ENCODE measurements at regions not wholly inside any gene's neighbourhood (a gene's known extent, or its start where the extent isn't known, plus 50 kb on each side); places are given as distances from the start of the nearest gene placed in this dataset.
"Not testable (repeated sequence)": the region's sequence is repeated elsewhere in the genome, so short reads cannot be mapped to it uniquely, and the experiment has no call there.

GRCh38 chr11:23932485-23932898 is 564.4 kb upstream of the LUZP2 start:
- no peak overlapping the region for H3K4me2 ChIP-seq (ENCODE audit: extremely low read depth, insufficient read depth, low read length)
- H2AFZ ChIP-seq (ENCODE audit: low read length), result no peak overlapping the region
- no peaks in the 10 kb centered on the region for H3K4me1 ChIP-seq (ENCODE audit: control insufficient read depth, extremely low read depth, insufficient read depth, low read length)
- H3K9ac ChIP-seq (ENCODE audit: insufficient read depth, low read length), result no peak overlapping the region
- no peaks in the 10 kb centered on the region for H4K20me1 ChIP-seq (ENCODE audit: control insufficient read depth, extremely low read depth, insufficient read depth, low read length)
- no peak overlapping the region for H3K4me3 ChIP-seq (replicated peaks in 1 of 4; ENCODE audit: control extremely low read depth in 1 of 4, insufficient read depth in 1 of 4, low read depth in 3 of 4, low read length in 4 of 4)
- DNase-seq (ENCODE audit: low read depth in 2 of 2), result peak; percentile 31 to 84
- TF ChIP-seq CTCF (conservative IDR thresholded peaks at IDR 0.05 in 1 of 2, IDR thresholded peaks at IDR 0.05 in 1 of 2; ENCODE audit: low read depth in 1 of 2, low read length in 2 of 2) (no peak), EZH2 (IDR thresholded peaks at IDR 0.05; ENCODE audit: low read length, missing control alignments) (no peak)
- no peaks in the 10 kb centered on the region for H3K79me2 ChIP-seq (ENCODE audit: control insufficient read depth, insufficient read depth, low read length)
- no peaks in the 10 kb centered on the region for H3K36me3 ChIP-seq (ENCODE audit: control insufficient read depth, insufficient read depth, low read length)
- H3K27me3 ChIP-seq (ENCODE audit: control insufficient read depth, insufficient read depth, low read length), result no peaks in the 10 kb centered on the region
- no peak overlapping the region for H3K27ac ChIP-seq (ENCODE audit: insufficient read depth, low read length)
- no peaks in the 10 kb centered on the region for H3K9me3 ChIP-seq (ENCODE audit: control insufficient read depth, insufficient read depth, low read depth, low read length)

- Histone ChIP-seq H3K9me3 (ENCODE audit: control insufficient read depth, insufficient read depth, low read depth, low read length) (no peaks in the 10 kb centered on the region), H3K27ac (ENCODE audit: insufficient read depth, low read length) (no peak overlapping the region), H3K4me1 (ENCODE audit: control insufficient read depth, extremely low read depth, insufficient read depth, low read length) (no peaks in the 10 kb centered on the region), H3K4me2 (ENCODE audit: extremely low read depth, insufficient read depth, low read length) (no peak overlapping the region), H3K36me3 (ENCODE audit: control insufficient read depth, insufficient read depth, low read length) (no peaks in the 10 kb centered on the region), H3K27me3 (ENCODE audit: control insufficient read depth, insufficient read depth, low read length) (no peaks in the 10 kb centered on the region), H2AFZ (ENCODE audit: low read length) (no peak overlapping the region), H4K20me1 (ENCODE audit: control insufficient read depth, extremely low read depth, insufficient read depth, low read length) (no peaks in the 10 kb centered on the region), H3K4me3 (replicated peaks in 1 of 4; ENCODE audit: control extremely low read depth in 1 of 4, insufficient read depth in 1 of 4, low read depth in 3 of 4, low read length in 4 of 4) (no peak overlapping the region), H3K9ac (ENCODE audit: insufficient read depth, low read length) (no peak overlapping the region), H3K79me2 (ENCODE audit: control insufficient read depth, insufficient read depth, low read length) (no peaks in the 10 kb centered on the region)
- no peak for DNase-seq (ENCODE audit: low read depth in 2 of 2)
- TF ChIP-seq CTCF (conservative IDR thresholded peaks at IDR 0.05 in 1 of 2, IDR thresholded peaks at IDR 0.05 in 1 of 2; ENCODE audit: low read depth in 1 of 2, low read length in 2 of 2) (no peak), EZH2 (IDR thresholded peaks at IDR 0.05; ENCODE audit: low read length, missing control alignments) (no peak)
Measured at GRCh38 chr11:23933721-23934120, 563.1 kb upstream of the LUZP2 start.

- H3K27me3 ChIP-seq (ENCODE audit: control insufficient read depth, insufficient read depth, low read length); DNase-seq (ENCODE audit: low read depth in 2 of 2); H3K9me3 ChIP-seq (ENCODE audit: control insufficient read depth, insufficient read depth, low read depth, low read length); H3K27ac ChIP-seq (ENCODE audit: insufficient read depth, low read length); H3K9ac ChIP-seq (ENCODE audit: insufficient read depth, low read length); H2AFZ ChIP-seq (ENCODE audit: low read length); H3K79me2 ChIP-seq (ENCODE audit: control insufficient read depth, insufficient read depth, low read length); H4K20me1 ChIP-seq (ENCODE audit: control insufficient read depth, extremely low read depth, insufficient read depth, low read length); H3K4me1 ChIP-seq (ENCODE audit: control insufficient read depth, extremely low read depth, insufficient read depth, low read length); H3K4me3 ChIP-seq (replicated peaks in 1 of 4; ENCODE audit: control extremely low read depth in 1 of 4, insufficient read depth in 1 of 4, low read depth in 3 of 4, low read length in 4 of 4); H3K4me2 ChIP-seq (ENCODE audit: extremely low read depth, insufficient read depth, low read length); H3K36me3 ChIP-seq (ENCODE audit: control insufficient read depth, insufficient read depth, low read length): not testable (repeated sequence)
Measured at GRCh38 chr11:23934671-23935270, 562.1 kb upstream of the LUZP2 start.

- not testable (repeated sequence) for H2AFZ ChIP-seq (ENCODE audit: low read length); H3K27ac ChIP-seq (ENCODE audit: insufficient read depth, low read length); H3K4me3 ChIP-seq (replicated peaks in 1 of 4; ENCODE audit: control extremely low read depth in 1 of 4, insufficient read depth in 1 of 4, low read depth in 3 of 4, low read length in 4 of 4); H3K9me3 ChIP-seq (ENCODE audit: control insufficient read depth, insufficient read depth, low read depth, low read length); DNase-seq (ENCODE audit: low read depth in 2 of 2); H3K79me2 ChIP-seq (ENCODE audit: control insufficient read depth, insufficient read depth, low read length); H3K36me3 ChIP-seq (ENCODE audit: control insufficient read depth, insufficient read depth, low read length); H3K4me2 ChIP-seq (ENCODE audit: extremely low read depth, insufficient read depth, low read length); H3K9ac ChIP-seq (ENCODE audit: insufficient read depth, low read length); H4K20me1 ChIP-seq (ENCODE audit: control insufficient read depth, extremely low read depth, insufficient read depth, low read length); H3K27me3 ChIP-seq (ENCODE audit: control insufficient read depth, insufficient read depth, low read length); H3K4me1 ChIP-seq (ENCODE audit: control insufficient read depth, extremely low read depth, insufficient read depth, low read length)
Measured at GRCh38 chr11:23942117-23942815, 554.6 kb upstream of the LUZP2 start.
